ENCODE measurements at regions not wholly inside any gene's neighbourhood (a gene's known extent, or its start where the extent isn't known, plus 50 kb on each side); places are given as distances from the start of the nearest gene placed in this dataset.
A peak's percentile ranks its signal among the peaks of the same experiment; 100 is the strongest.

DNA sequence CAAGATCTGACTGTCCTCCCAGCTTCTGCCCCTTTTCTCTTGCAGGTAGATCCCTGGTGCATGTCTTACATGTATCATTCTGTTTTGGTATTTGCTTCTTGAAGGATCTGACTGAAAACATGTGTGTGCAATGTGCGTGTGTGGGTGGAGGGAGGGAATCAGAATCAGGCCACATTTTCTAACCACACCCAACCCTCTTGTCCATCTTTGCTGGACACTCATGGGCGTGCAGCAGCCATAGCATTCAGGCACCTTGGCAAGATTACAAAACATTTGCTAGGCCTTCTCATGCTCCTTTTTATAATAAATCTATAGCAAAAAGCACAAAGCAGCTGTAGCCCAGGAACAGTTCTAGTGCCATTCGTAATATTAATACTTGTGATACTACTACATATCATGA lies 233.6 kb upstream of the E2F7 start:
- no peak overlapping the region for H3K4me2 ChIP-seq
- no peak for ATAC-seq
- 52% methylated on average over 3 of the region's 3 CpGs for WGBS (ENCODE audit: missing lambda C conversion rate)
- CTCF ChIA-PET: interaction anchor here (1.2 kb wide), 1 partner anchor 14 kb away, joined by 4 read pairs; no protein-coding TSS in a partner anchor
- no peaks in the 10 kb centered on the region for H3K9me3 ChIP-seq
- H3K4me3 ChIP-seq: no peak overlapping the region
- H3K4me1 ChIP-seq: peaks cover 11% of the 10 kb centered on the region; the same call in 2 of the 3 replicates
- DNase-seq (ENCODE audit: low read depth in 1 of 2, low spot score in 1 of 2): no peak
- TF ChIP-seq SREBF2 (IDR thresholded peaks at IDR 0.05): no peak
- TF ChIP-seq SMC3 (IDR thresholded peaks at IDR 0.05): no peak
- no peak for TF ChIP-seq HOXA7 (CRISPR knock-in tag; IDR thresholded peaks at IDR 0.05)
- no peak for FAIRE-seq
- POLR2A ChIA-PET: no interaction called here
- H3K27ac ChIP-seq: no peak overlapping the region

GRCh38 chr12:77294016-77294415 lies 228.6 kb upstream of the E2F7 start:
- no peak for FAIRE-seq
- no peak overlapping the region for H3K4me3 ChIP-seq
- no peak for TF ChIP-seq RCOR1 (IDR thresholded peaks at IDR 0.05; ENCODE audit: low read depth, low read length)
- 0 out of 2 replicates have a peak, but pooled peaks have one; percentile 5 for TF ChIP-seq FOSL2 (IDR thresholded peaks at IDR 0.05)
- 0 out of 2 replicates have a peak, but pooled peaks have one; percentile 9 for TF ChIP-seq FOSL2 (CRISPR knock-in tag; IDR thresholded peaks at IDR 0.05)
- no peak for ATAC-seq
- H3K4me2 ChIP-seq: no peak overlapping the region
- DNase-seq (ENCODE audit: low read depth in 1 of 2, low spot score in 1 of 2): no peak
- POLR2A ChIA-PET: no interaction called here
- no peaks in the 10 kb centered on the region for H3K4me1 ChIP-seq
- CTCF ChIA-PET: no interaction called here
- no peaks in the 10 kb centered on the region for H3K9me3 ChIP-seq
- H3K27ac ChIP-seq: no peak overlapping the region
- 12% methylated on average over 1 of the region's 1 CpG for WGBS (ENCODE audit: missing lambda C conversion rate)

- ChIA-PET POLR2A (no interaction called here), CTCF (interaction anchor here (1.0 to 1.5 kb wide), 3 partner anchors 11 to 223 kb away, joined by 3 read pairs; no protein-coding TSS in a partner anchor)
- 0% methylated on average over 1 of the region's 1 CpG for WGBS (ENCODE audit: missing lambda C conversion rate)
- Histone ChIP-seq H3K4me2 (no peak overlapping the region), H3K27ac (no peak overlapping the region), H3K4me1 (no peaks in the 10 kb centered on the region), H3K9me3 (no peaks in the 10 kb centered on the region), H3K4me3 (no peak overlapping the region)
- DNase-seq (ENCODE audit: low read depth in 1 of 2, low spot score in 1 of 2): no peak
- no peak for FAIRE-seq
- TF ChIP-seq EHF (CRISPR knock-in tag; IDR thresholded peaks at IDR 0.05) (no peak), ESRRA (IDR thresholded peaks at IDR 0.05; ENCODE audit: borderline replicate concordance, low read length) (no peak), RARB (CRISPR knock-in tag; IDR thresholded peaks at IDR 0.05) (no peak), CHD2 (IDR thresholded peaks at IDR 0.05; ENCODE audit: low read length, partially characterized antibody) (no peak), FOXS1 (CRISPR knock-in tag; IDR thresholded peaks at IDR 0.05) (no peak), POLR2A (IDR thresholded peaks at IDR 0.05; ENCODE audit: low read length) (no peak), HEYL (CRISPR knock-in tag; IDR thresholded peaks at IDR 0.05) (no peak), POLR2AphosphoS2 (conservative IDR thresholded peaks at IDR 0.05; ENCODE audit: low read length) (no peak), MAFK (IDR thresholded peaks at IDR 0.05; ENCODE audit: partially characterized antibody) (no peak), HOXB5 (CRISPR knock-in tag; IDR thresholded peaks at IDR 0.05) (no peak), E2F6 (IDR thresholded peaks at IDR 0.05; ENCODE audit: borderline replicate concordance, low read depth) (no peak), EP300 (IDR thresholded peaks at IDR 0.05) (no peak), PBX3 (IDR thresholded peaks at IDR 0.05) (no peak), KDM5A (IDR thresholded peaks at IDR 0.05) (no peak)
- TF ChIP-seq, protein P1, sequence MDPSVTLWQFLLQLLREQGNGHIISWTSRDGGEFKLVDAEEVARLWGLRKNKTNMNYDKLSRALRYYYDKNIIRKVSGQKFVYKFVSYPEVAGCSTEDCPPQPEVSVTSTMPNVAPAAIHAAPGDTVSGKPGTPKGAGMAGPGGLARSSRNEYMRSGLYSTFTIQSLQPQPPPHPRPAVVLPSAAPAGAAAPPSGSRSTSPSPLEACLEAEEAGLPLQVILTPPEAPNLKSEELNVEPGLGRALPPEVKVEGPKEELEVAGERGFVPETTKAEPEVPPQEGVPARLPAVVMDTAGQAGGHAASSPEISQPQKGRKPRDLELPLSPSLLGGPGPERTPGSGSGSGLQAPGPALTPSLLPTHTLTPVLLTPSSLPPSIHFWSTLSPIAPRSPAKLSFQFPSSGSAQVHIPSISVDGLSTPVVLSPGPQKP (IDR thresholded peaks at IDR 0.05; ENCODE audit: low read depth, low read length): no peak
- no peak for ATAC-seq
Measured at GRCh38 chr12:77274926-77275325, 209.6 kb upstream of the E2F7 start.

GRCh38 chr12:77273898-77274297 lies 208.5 kb upstream of the E2F7 start:
- ATAC-seq: no peak
- Histone ChIP-seq H3K4me3 (no peak overlapping the region), H3K27ac (no peak overlapping the region), H3K4me2 (no peak overlapping the region), H3K4me1 (no peaks in the 10 kb centered on the region), H3K9me3 (no peaks in the 10 kb centered on the region)
- CTCF ChIA-PET: interaction anchor here (1.0 to 1.5 kb wide), 3 partner anchors 13 to 222 kb away, joined by 3 read pairs; no protein-coding TSS in a partner anchor
- no peak for TF ChIP-seq BHLHE40 (IDR thresholded peaks at IDR 0.05; ENCODE audit: low read depth, low read length)
- POLR2A ChIA-PET: no interaction called here
- no peak for DNase-seq (ENCODE audit: low read depth in 1 of 2, low spot score in 1 of 2)
- FAIRE-seq: no peak
- WGBS (ENCODE audit: missing lambda C conversion rate): 0% methylated on average over 1 of the region's 1 CpG

All from A549 (cell line).